ENCODE measurements at regions not wholly inside any gene's neighbourhood (a gene's known extent, or its start where the extent isn't known, plus 50 kb on each side); places are given as distances from the start of the nearest gene placed in this dataset.

GRCh38 chr5:26229848-26230247 lies 808.5 kb downstream of the CDH9 start:
- POLR2A ChIA-PET (ENCODE audit: unreplicated experiment) = no interaction called here
- Histone ChIP-seq H3K36me3 (ENCODE audit: control insufficient read depth, insufficient read depth, low read length) (no peaks in the 10 kb centered on the region), H2BK15ac (ENCODE audit: low read depth, low read length) (no peak overlapping the region), H3K79me1 (ENCODE audit: low read depth in 1 of 2, low read length in 2 of 2) (no peaks in the 10 kb centered on the region), H2AFZ (replicated peaks; ENCODE audit: low read length, poor library complexity) (no peak overlapping the region), H4K8ac (ENCODE audit: low read depth in 2 of 2, low read length in 2 of 2) (no peak overlapping the region), H3K27ac (ENCODE audit: insufficient read depth, low read length) (no peak overlapping the region), H3K27me3 (ENCODE audit: control insufficient read depth, insufficient read depth, low read length) (no peaks in the 10 kb centered on the region), H3K4me1 (ENCODE audit: control insufficient read depth, insufficient read depth, low read length) (no peaks in the 10 kb centered on the region), H4K91ac (ENCODE audit: insufficient read depth, low read depth, low read length) (no peak overlapping the region), H3K4ac (ENCODE audit: low read depth, low read length) (no peak overlapping the region), H3K18ac (ENCODE audit: low read depth, low read length) (no peak overlapping the region), H3K56ac (ENCODE audit: extremely low read depth, insufficient read depth, low read length) (no peak overlapping the region), H2AK9ac (replicated peaks; ENCODE audit: low read depth, low read length, poor library complexity) (no peak overlapping the region), H2BK5ac (ENCODE audit: low read depth, low read length, poor library complexity, severe bottlenecking) (no peak overlapping the region), H2BK20ac (ENCODE audit: low read depth, low read length) (no peak overlapping the region), H3K14ac (replicated peaks; ENCODE audit: low read depth, low read length) (no peak overlapping the region), H2AK5ac (ENCODE audit: low read depth, low read length) (no peak overlapping the region), H4K5ac (ENCODE audit: low read depth, low read length) (no peak overlapping the region), H3K9me3 (ENCODE audit: control insufficient read depth, insufficient read depth, low read length) (peaks cover 39% of the 10 kb centered on the region), H4K20me1 (ENCODE audit: insufficient read depth, low read length) (no peaks in the 10 kb centered on the region), H3K9me1 (ENCODE audit: insufficient read depth, low read length) (no peaks in the 10 kb centered on the region), H2BK120ac (ENCODE audit: low read depth, low read length) (no peak overlapping the region), H3K4me3 (ENCODE audit: insufficient read depth, low read depth, low read length) (no peak overlapping the region), H3K23ac (ENCODE audit: low read depth, low read length) (no peak overlapping the region), H3K4me2 (ENCODE audit: low read depth, low read length) (no peak overlapping the region), H3K9ac (ENCODE audit: low read depth, low read length) (no peak overlapping the region)
- CTCF ChIA-PET = no interaction called here
- no peak for TF ChIP-seq MAZ (IDR thresholded peaks at IDR 0.05; ENCODE audit: borderline replicate concordance, low read depth, low read length)
- TF ChIP-seq CEBPB (IDR thresholded peaks at IDR 0.05; ENCODE audit: low read depth, low read length) = no peak
- no peak for TF ChIP-seq POLR2A (IDR thresholded peaks at IDR 0.05; ENCODE audit: low read depth, low read length)
- no peak for TF ChIP-seq MXI1 (IDR thresholded peaks at IDR 0.05; ENCODE audit: borderline replicate concordance, low read depth, low read length)
- TF ChIP-seq RFX5 (IDR thresholded peaks at IDR 0.05; ENCODE audit: low read depth, low read length) = no peak
- TF ChIP-seq MAFK (IDR thresholded peaks at IDR 0.05; ENCODE audit: low read depth, low read length) = no peak
- TF ChIP-seq CHD1 (IDR thresholded peaks at IDR 0.05; ENCODE audit: low read depth, low read length) = no peak
- no peak for TF ChIP-seq BHLHE40 (IDR thresholded peaks at IDR 0.05; ENCODE audit: low read depth, low read length)
- intact Hi-C loops (cut with micrococcal nuclease) (no loop called here), dilution Hi-C loops (cut with HindIII; ENCODE audit: low sequenced_read_pairs, unreplicated experiment) (no loop called here), in situ Hi-C loops (cut with MboI; ENCODE audit: low sequenced_read_pairs) (no loop called here)
- ATAC-seq (ENCODE audit: low read depth) = no peak
- no peak for DNase-seq
- no CpG with 5 or more reads among the region's 8 CpGs for WGBS, 2 experiments (ENCODE audit: extremely low coverage in 2 of 2, insufficient read length in 1 of 2)
- no TSS peak for BruUV-seq (replicated peaks)

Data from IMR-90 (cell line).